Lower leg skin (tissue), 4 donors: ENCODE measurements at regions not wholly inside any gene's neighbourhood (a gene's known extent, or its start where the extent isn't known, plus 50 kb on each side); places are given as distances from the start of the nearest gene placed in this dataset.
A peak's percentile ranks its signal among the peaks of the same experiment; 100 is the strongest.
"Not testable (repeated sequence)": the region's sequence is repeated elsewhere in the genome, so short reads cannot be mapped to it uniquely, and the experiment has no call there.

ENCODE experiments used
- DNase-seq, 2 donors: peaks; one replicate each; pipeline ENCODE4 v3.0.0-alpha.2; 2019; ENCODE audit warnings: low spot score in 2 of 2
- H3K4me3 ChIP-seq: fragments of 200-600 bp; sonication (generic); 2 replicates; pipeline ENCODE4 v1.5.1; 2017; ENCODE audit warnings: mild to moderate bottlenecking, low read depth; ENCODE audit not compliant: poor library complexity, severe bottlenecking
- CTCF ChIP-seq, 3 donors: fragments of 450-650 bp; IDR thresholded peaks; one replicate each; pipeline ENCODE4 v1.5.1; 2016; ENCODE audit warnings: antibody characterized with exemption in 3 of 3, mild to moderate bottlenecking in 3 of 3, moderate library complexity in 2 of 3
- POLR2A ChIP-seq, 2 donors: fragments of 450-650 bp; IDR thresholded peaks; one replicate each; pipeline ENCODE4 v1.6.1; 2016 to 2017; ENCODE audit warnings: antibody characterized with exemption in 2 of 2, mild to moderate bottlenecking in 1 of 2, moderate library complexity in 1 of 2
- WGBS, 2 donors: methylation state at CpG; one replicate each; pipeline ENCODE4 v1.1.5; 2018; 5-methylcytosine and 5-hydroxymethylcytosine counted together
- intact Hi-C: fragments of 100-400 bp; cut with DNase I; formaldehyde crosslinking; loops from one replicate; pipeline ENCODE4 v1.15.0; 2023; ENCODE audit warnings: low total_unique reads

GRCh38 chr7:73954861-73955260 lies 73.1 kb upstream of the ELN start:
- DNase-seq: no peak
- intact Hi-C loops: no loop called here
- TF ChIP-seq POLR2A (IDR thresholded peaks at IDR 0.05) (no peak), CTCF (IDR thresholded peaks at IDR 0.05) (no peak)
- H3K4me3 ChIP-seq: no peak overlapping the region
- WGBS, 2 donors: 87 to 94% methylated on average over 2 of the region's 2 CpGs

- peak in 1 of 2 donors; percentile 83 for DNase-seq
- no peak overlapping the region for H3K4me3 ChIP-seq
- TF ChIP-seq CTCF (IDR thresholded peaks at IDR 0.05) (no peak), POLR2A (IDR thresholded peaks at IDR 0.05) (no peak)
- whole genome bisulfite sequencing, 2 donors: 64 to 71% methylated on average over 3 of the region's 3 CpGs
- intact Hi-C loops: loop anchor here (10.0 kb wide), 1 partner anchor 96 kb away; the partner anchor contains the start of gene TMEM270
Measured at GRCh38 chr7:73960548-73960947, 67.4 kb upstream of the ELN start.

GRCh38 chr7:73961991-73962390 lies 66.0 kb upstream of the ELN start:
- DNase-seq, H3K4me3 ChIP-seq: not testable (repeated sequence)
- intact Hi-C loops: loop anchor here (10.0 kb wide), 1 partner anchor 97 kb away; the partner anchor contains the start of gene TMEM270
- 82 to 98% methylated on average over 9 of the region's 9 CpGs for WGBS, 2 donors

- DNase-seq: no peak
- H3K4me3 ChIP-seq: no peak overlapping the region
- 96 to 97% methylated on average over 2 of the region's 2 CpGs for WGBS, 2 donors
- intact Hi-C loops: loop anchor here (10.0 kb wide), 1 partner anchor 99 kb away; the partner anchor contains the start of gene TMEM270
- no peak for TF ChIP-seq CTCF (IDR thresholded peaks at IDR 0.05)
Measured at GRCh38 chr7:73963252-73963822, 64.6 kb upstream of the ELN start.

GRCh38 chr7:73964786-73965185 lies 63.2 kb upstream of the ELN start:
- WGBS, 2 donors: 95 to 100% methylated on average over 3 to 4 of the region's 4 CpGs
- H3K4me3 ChIP-seq: no peak overlapping the region
- no peak for TF ChIP-seq CTCF (IDR thresholded peaks at IDR 0.05)
- TF ChIP-seq POLR2A (IDR thresholded peaks at IDR 0.05): no peak
- peak in 1 of 2 donors; percentile 76 for DNase-seq
- intact Hi-C loops: loop anchor here (10.0 kb wide), 1 partner anchor 100 kb away; the partner anchor contains the start of gene TMEM270

- 93 to 94% methylated on average over 16 of the region's 16 CpGs for WGBS, 2 donors
- TF ChIP-seq POLR2A (IDR thresholded peaks at IDR 0.05): no peak
- no peak for TF ChIP-seq CTCF (IDR thresholded peaks at IDR 0.05)
- intact Hi-C loops: loop anchor here (10.0 kb wide), 1 partner anchor 102 kb away; the partner anchor contains the start of gene TMEM270
- H3K4me3 ChIP-seq: no peak overlapping the region
- DNase-seq: peak; percentile 12 to 82
Measured at GRCh38 chr7:73966062-73966940, 61.7 kb upstream of the ELN start.
